SK-MEL-5 (cell line): ENCODE measurements at regions not wholly inside any gene's neighbourhood (a gene's known extent, or its start where the extent isn't known, plus 50 kb on each side); places are given as distances from the start of the nearest gene placed in this dataset.

Experiments used
- DNase-seq: peaks from one replicate; pipeline ENCODE4 v3.0.0-alpha.2; 2016; ENCODE audit warnings: low read depth, low spot score
- in situ Hi-C: cut with HindIII; loops from 2 replicates; pipeline ENCODE4 v1.10.0; 2016; ENCODE audit warnings: low sequenced_read_pairs, high pct_unique_total_duplicates, low pct_unique_long_range_greater_than_20kb

- in situ Hi-C loops = no loop called here
- no peak for DNase-seq
Measured at GRCh38 chr20:16926626-16927430, 178.7 kb downstream of the OTOR start.

- no peak for DNase-seq
- in situ Hi-C loops = no loop called here
Measured at GRCh38 chr20:16929756-16930155, 181.6 kb downstream of the OTOR start.

- in situ Hi-C loops = no loop called here
- DNase-seq = no peak
Measured at GRCh38 chr20:16930656-16931055, 182.5 kb downstream of the OTOR start.

GRCh38 chr20:16939051-16939450 lies 190.9 kb downstream of the OTOR start:
- DNase-seq = peak; percentile 86
- in situ Hi-C loops = no loop called here

GRCh38 chr20:16940701-16941100 lies 192.5 kb downstream of the OTOR start:
- in situ Hi-C loops = no loop called here
- no peak for DNase-seq

- DNase-seq = no peak
- in situ Hi-C loops = no loop called here
Measured at GRCh38 chr20:16942051-16942450, 193.9 kb downstream of the OTOR start.

GRCh38 chr20:16942756-16943155 lies 194.6 kb downstream of the OTOR start:
- in situ Hi-C loops = no loop called here
- DNase-seq = peak; percentile 14

- DNase-seq = no peak
- in situ Hi-C loops = no loop called here
Measured at GRCh38 chr20:16944745-16945144, 196.6 kb downstream of the OTOR start.

GRCh38 chr20:16945619-16946018 lies 197.5 kb downstream of the OTOR start:
- no peak for DNase-seq
- in situ Hi-C loops = no loop called here

GRCh38 chr20:16946097-16946496 lies 197.9 kb downstream of the OTOR start:
- in situ Hi-C loops = no loop called here
- no peak for DNase-seq

GRCh38 chr20:16947479-16947878 lies 199.3 kb downstream of the OTOR start:
- peak; percentile 59 for DNase-seq
- in situ Hi-C loops = no loop called here

GRCh38 chr20:16951876-16952275 lies 203.7 kb downstream of the OTOR start:
- DNase-seq = no peak
- in situ Hi-C loops = no loop called here

GRCh38 chr20:16952965-16953364 lies 204.8 kb downstream of the OTOR start:
- in situ Hi-C loops = no loop called here
- DNase-seq = no peak

- in situ Hi-C loops = no loop called here
Measured at GRCh38 chr20:16953858-16954257, 205.7 kb downstream of the OTOR start.

GRCh38 chr20:16955462-16955861 lies 207.3 kb downstream of the OTOR start:
- DNase-seq = no peak
- in situ Hi-C loops = no loop called here

More at GRCh38 chr20:16953858-16954257, 205.7 kb downstream of the OTOR start:
- DNase-seq = no peak

GRCh38 chr20:16955971-16956370 lies 207.8 kb downstream of the OTOR start:
- in situ Hi-C loops = no loop called here
- no peak for DNase-seq

- in situ Hi-C loops = no loop called here
- DNase-seq = no peak
Measured at GRCh38 chr20:16965401-16965800, 217.2 kb downstream of the OTOR start.

GRCh38 chr20:16966276-16966880 lies 218.2 kb downstream of the OTOR start:
- DNase-seq = peak; percentile 32
- in situ Hi-C loops = no loop called here

- in situ Hi-C loops = no loop called here
Measured at GRCh38 chr20:16968099-16968498, 219.9 kb downstream of the OTOR start.

More at GRCh38 chr20:16968099-16968498, 219.9 kb downstream of the OTOR start:
- DNase-seq = peak; percentile 10
